Skin of body (tissue), 1 donor: ENCODE measurements at regions not wholly inside any gene's neighbourhood (a gene's known extent, or its start where the extent isn't known, plus 50 kb on each side); places are given as distances from the start of the nearest gene placed in this dataset.
A peak's percentile ranks its signal among the peaks of the same experiment; 100 is the strongest.
"Not testable (repeated sequence)": the region's sequence is repeated elsewhere in the genome, so short reads cannot be mapped to it uniquely, and the experiment has no call there.

Source experiments
- DNase-seq: peaks from one replicate; lab custom pipeline; 2025; lab: John Stamatoyannopoulos, UW

DNA sequence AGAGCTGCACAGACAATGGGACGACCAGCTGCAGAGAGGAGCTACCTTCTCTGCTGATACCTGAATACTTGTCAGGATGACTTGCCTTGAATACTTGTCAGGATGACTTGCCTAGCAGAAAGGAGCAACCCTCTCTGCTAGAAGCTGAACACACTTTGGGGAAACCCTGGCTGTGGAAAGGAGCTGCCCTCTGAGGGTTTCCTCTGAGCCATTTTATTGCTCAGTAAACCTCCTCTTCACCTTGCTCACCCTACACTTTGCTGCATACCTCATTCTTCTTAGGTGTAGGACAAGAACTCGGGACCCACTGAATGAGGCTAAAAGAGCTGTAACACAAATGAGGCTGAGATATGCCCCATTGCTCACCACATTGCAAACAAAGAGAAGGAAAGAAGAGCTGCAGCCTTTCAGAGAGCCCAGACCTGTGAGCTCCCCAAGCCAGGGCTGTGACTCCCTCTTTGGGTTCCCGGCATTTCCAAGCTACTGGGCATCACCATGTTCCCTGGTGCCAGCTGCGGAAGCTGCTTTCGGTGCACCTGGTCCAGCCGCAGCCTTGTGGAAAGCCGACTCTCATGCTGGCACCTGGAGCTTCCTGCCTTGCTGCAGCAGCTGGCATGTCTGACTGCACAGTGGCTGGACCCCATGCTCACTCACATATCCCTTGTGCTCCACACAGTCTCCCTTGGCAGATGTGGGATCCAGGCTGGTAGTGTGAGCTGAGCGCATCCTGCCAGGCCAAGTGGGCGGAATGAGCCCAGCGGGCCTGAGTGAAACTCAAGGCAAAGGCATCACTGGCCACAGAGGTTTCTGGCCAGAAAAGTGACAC, 106.7 kb upstream of the AHI1 start:
- no peak for DNase-seq

DNA sequence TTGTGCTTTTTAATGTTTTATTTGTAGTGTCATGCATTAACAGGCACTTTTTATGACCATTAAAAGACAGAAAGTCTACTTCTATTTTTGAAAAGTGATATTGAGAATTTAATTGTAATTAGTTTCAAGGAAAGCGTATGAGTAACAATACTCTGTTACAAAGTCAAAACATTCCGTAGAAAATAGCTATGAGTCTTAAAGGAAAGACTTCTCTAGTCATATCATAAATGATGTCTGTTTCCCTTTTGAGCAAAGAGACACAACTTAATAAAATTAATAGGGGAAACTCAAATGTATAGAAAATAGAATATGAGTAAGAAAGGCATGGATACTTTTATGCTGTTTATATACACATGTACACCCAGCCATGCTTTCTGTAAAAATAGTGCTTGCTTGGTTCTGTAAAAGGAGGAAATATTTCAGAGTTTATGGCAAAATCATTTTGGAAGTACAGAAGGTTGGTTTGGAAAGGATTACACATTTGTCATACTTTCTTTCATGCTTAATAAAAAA, 107.8 kb upstream of the AHI1 start:
- DNase-seq = no peak

DNA sequence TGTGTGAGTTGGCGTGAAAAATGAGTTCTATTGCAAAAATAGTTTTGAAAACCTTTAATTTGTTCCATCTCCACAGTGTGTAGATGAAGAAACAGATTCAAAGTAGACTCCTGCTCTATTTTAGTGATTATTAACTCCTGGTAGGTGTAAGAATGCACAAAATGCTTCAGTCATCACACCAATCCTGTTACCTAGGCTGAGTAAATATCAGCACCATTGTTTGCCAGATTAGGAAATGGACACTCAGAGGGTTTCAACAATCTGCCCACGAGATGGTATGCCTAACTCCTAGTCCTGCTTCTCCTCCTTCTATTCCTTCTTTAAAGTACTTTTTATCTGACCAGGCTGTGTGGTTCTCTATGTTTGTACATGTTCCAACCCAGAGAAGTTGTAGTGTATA, 108.9 kb upstream of the AHI1 start:
- no peak for DNase-seq

DNA sequence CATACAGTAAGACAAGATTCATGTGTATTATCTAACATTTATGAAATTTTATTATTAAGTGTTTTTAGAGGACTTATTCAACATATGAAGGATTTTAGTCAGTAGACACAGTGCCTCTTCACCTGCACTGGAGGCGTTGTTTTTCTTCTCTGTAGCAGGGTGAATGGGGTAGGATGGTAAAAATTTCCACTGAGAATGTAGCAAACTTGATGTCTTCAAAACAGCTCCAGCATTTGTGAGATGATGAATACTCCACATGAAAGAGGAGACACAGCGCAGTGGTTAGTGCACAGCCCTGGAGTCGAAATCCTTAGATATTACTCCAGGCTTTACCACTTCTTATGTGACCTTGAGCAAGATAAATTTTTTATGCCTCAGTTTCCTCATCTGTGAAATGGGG, 110.5 kb upstream of the AHI1 start:
- DNase-seq = no peak

DNA sequence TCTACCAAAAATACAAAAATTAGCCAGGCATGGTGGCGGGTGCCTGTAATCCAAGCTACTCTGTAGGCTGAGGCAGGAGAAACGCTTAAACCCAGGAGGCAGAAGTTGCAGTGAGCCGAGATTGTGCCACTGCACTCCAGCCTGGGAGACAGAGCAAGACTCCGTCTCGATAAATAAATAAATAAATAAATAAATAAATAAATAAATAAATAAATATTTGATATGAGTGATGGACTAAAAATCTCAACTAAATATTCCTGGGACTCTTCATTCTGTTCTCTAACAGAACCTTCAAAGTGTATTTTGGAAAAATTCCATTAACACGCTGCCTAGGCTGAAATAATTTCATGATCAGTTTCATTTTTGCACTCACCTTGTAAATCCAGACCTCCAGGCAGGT, 112.7 kb upstream of the AHI1 start:
- DNase-seq = not testable (repeated sequence)

DNA sequence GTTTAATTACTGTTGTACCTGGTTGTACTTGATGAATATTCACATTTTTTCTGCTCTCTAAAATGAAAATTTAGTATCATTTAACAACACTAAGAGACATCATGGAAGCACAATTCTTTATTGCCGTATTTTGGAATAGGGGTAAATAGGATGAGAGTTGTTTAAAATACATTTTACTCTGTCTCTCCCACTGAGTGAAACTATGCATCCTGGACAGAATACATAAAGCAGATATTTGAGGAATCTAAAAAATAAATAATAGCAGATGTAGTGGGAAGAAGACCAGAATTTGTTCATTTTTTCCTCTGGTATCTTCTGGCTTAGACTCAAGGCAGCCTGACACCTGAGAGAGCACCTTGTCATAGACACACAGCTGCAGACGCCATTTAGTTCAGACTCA, 119.1 kb upstream of the AHI1 start:
- no peak for DNase-seq

DNA sequence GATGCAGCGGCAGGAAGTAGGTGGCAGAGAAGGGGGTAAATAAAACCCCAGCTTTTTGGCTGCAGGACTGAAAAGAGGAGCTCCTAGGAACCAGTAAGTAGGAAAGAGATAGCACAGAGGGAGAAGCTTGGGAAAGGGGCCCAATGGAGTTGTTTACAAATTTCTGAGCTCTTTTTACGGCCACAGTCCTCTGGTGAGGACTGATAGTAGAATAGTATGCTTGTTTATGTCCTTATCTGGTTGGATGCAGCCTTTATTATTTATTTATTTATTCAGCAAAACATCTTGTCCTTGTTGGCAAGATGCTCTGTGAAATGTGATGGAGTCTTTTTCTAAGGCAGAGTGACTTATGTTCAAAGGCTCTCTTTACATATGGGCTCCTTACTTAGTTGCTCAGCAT, 119.7 kb upstream of the AHI1 start:
- DNase-seq = no peak

DNA sequence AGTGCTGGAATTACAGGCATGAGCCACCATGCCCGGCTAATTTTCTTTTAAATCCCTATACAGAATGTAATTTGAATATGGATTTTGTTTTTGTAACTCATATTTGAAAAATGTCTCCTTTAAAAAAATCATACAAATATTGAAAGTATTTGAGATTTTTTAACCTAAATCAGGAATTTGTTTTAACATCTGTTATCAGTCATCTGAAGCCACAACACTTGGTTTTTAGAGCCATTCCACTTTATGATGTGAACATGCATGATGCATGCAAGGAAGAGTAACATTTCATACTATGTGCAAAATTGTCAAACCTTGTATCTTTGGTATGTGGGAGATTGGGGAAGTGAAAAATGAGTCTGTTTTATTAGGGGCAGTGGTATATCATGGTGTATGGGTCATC, 124.5 kb upstream of the AHI1 start:
- no peak for DNase-seq

DNA sequence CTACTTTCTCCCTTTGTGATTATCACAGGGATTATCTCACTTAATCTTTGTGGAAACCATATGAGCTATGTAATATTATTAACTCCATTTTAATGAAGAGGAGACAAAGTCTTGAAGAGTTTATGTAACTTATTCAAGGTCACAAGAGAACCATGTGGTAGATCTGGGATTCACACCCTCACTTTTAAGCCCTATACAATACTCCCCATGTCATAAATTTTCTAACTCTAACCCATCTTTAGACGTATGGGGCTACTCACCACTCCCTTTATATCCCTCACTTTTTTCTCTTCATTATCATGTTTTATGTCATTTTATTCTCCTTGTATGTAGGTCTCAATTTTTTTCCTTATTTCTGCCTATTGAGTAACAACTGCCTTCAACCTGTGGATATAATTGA, 126.4 kb upstream of the AHI1 start:
- DNase-seq = no peak

DNA sequence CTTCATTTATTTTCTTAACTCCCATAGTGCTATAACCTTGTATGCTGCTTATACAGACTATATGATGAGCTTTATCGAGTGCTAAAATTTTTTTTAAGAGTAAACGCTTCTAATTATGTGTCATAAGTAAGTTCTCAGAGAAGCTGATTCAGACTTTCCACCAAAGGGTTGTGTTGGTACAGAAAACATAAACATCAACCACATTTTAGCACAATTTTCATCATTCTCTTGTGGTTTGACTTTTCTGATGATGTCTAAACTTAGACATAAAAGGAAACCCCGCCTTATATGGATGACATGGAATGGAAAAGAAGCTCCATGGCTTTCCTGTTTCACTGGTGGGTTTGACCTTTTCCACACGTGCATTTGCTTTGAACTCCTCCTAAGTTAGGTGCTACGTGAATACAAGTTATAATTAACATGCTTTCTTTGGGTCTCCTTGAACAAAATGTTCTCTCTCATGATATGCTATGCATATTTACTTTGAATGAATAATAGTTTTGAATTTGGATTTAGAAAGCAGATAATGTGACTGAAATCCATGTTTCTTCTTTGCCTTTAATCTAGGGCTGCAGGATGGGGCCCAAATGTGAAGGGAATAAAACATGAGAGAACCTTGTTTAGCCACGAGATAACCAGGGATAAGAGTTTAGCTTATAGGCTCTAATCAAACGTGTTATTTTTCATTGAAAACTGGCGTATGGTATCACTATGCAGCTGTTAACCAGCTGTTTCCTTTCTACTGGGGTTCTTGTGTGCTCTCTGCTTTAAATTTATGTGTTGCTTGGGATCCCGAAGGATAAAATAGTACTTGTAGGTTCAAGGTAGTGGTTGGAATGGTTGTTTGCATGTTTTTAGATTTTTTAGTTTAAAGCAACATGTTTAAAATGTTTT, 127.1 kb upstream of the AHI1 start:
- DNase-seq = peak; percentile 64

DNA sequence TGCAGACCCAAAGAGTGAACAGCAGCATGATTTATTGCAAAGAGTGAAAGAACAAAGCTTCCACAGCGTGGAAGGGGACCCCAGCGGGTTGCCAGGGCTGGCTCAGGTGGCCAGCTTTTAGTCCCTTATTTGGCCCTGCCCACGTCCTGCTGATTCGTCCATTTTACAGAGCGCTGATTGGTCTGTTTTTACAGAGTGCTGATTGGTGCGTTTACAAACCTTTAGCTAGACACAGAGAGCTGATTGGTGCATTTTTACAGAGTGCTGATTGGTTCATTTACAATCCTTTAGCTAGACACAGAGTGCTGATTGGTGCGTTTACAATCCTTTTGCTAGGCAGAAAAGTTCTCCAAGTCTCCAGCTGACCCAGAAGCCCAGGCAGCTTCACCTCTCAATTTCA, 128.5 kb upstream of the AHI1 start:
- not testable (repeated sequence) for DNase-seq

DNA sequence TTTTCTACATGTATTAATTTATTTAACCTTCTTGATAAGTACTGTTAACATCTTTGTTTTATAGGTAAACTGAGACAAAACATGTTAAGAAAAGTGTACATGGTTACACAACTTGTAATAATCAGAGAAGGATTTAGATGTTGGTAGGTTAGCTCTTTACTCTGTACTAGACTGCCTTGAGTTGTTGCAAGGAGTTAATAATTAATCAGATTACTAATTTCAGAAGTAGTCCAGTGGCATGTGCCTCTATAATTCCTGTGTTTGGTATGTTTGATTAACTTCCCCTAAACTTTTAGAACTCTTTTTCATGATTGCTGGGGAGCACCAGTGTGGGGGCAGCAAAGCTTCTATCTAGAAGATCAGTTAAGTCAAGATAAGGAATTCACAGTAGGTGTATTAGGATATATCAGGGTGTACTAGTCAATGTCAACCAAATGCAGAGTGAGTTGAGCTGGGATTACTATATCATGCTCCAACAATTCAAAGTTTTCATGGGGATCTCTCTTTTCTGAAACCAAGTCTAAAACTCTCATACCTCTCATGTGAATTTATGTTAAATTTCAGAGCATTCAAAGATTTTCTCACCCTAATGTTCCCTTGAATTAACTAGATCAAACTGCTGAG, 129.7 kb upstream of the AHI1 start:
- no peak for DNase-seq

DNA sequence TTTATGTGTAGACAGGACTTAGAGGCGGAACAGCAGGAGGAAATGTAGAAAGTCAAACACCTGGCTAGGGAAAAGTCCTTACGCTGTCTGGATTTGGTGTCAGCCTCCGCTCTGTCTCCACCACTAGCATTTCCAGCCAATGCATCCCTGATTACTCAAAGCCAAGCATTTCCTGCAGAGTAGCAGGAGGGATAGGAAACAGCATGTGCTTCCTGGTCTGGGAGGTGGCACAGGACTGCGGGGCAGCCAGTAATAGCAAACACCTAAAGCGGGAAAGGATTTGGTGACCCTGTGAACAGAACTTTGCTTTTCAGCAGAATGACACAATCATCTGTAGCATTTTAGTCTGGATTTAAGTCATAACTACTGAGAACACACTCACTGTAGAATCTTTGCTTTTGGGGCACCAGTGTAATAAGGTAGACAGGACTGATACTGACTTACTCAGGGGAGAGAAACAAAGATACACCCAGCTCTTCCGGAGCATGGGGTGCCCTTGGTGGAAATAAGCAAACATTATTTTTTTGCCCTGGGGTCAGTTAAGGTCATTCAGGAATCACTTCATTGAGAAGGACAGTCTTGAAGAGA, 133.3 kb upstream of the AHI1 start:
- DNase-seq = no peak

DNA sequence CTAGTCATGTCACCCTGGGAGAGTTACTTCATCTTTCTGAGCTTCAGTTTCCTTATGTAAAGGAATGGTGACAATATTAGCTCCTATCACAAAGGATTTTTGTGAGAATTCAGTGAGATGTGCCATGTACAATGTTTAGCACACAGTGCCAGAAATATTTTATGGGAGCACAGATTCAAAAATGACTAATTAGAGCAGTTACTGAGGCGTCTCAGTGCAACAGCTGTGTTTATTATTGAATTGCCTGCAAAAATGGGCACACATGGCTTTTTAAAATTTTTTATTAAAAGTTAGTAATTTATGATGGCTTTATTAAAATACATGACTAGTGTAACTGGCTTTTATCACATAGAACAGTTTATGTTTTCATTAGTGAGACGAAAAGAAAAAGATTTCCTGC, 134.3 kb upstream of the AHI1 start:
- DNase-seq = peak; percentile 12

DNA sequence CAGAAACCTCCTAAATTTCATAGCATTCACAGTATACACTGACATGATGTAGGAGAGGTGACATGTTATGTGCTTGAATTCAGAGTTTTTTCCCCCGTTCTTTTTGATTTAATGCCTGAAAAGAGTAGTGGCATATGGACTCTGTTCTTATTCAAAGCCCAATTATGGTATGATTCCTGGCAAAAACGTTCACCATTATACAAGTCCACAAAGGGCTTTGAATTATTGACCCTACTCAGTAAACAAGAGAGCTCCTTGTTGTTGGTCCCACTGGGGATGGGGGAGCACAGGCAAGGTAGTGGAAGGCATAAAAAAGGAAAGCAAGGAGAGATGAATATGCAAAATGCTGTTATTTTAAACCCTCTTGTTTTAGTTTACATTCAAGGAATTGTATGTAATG, 136.0 kb upstream of the AHI1 start:
- no peak for DNase-seq

DNA sequence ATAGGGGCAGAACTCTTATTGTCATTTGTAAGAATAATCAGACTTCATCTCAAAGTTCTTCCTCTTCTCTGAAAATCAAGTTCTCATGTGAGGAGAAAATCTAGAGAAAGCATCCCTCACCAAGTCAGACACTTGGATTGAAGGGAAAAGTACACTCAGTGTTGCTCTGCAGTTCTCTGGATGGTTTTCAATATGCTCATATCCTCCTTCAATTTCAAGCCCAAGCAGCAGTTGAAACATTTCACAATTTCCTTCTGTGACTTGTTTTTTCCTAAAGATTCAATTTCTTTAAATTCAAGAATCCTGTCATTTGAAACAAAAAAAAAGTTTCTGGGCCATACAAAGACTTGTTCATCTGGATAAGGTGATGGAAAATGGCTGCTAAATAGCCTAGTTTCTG, 140.2 kb upstream of the AHI1 start:
- no peak for DNase-seq

DNA sequence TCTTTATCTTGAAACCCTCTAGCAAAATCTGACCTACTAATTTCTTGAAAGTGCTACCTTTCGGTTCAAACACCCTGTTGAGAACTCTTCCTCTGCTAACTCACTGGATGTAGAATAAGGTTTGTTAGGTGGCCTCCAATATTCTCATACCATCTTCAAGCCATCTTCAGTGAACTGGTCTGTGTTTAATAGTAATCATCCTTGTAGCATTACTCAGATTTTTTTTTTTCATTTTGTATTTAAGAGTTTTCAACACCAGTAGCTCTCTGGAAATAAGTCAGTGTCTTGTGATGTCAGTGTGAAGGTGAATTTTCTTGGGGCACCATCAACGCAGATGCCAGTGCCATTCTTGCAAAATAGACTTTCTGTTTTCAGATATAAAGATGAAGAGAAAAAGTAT, 140.6 kb upstream of the AHI1 start:
- DNase-seq = no peak

DNA sequence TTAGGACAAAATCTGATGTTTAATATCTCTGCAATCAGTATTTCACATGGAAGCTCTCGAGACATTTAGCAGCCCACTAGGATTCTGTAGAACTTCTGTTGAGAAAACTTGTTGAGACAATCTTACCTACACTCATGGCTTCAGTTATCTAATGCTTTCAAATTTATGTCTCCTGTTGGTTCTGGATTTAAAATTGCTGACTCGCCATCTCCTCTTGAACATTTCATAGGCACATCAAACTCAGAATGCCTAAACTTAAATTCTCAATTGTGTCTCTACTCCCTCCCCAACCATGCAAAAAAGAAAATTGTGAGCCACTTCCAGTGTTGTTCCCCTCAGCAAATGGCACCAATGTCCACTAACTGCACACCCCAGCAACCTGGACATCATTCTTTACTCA, 142.5 kb upstream of the AHI1 start:
- DNase-seq = no peak

DNA sequence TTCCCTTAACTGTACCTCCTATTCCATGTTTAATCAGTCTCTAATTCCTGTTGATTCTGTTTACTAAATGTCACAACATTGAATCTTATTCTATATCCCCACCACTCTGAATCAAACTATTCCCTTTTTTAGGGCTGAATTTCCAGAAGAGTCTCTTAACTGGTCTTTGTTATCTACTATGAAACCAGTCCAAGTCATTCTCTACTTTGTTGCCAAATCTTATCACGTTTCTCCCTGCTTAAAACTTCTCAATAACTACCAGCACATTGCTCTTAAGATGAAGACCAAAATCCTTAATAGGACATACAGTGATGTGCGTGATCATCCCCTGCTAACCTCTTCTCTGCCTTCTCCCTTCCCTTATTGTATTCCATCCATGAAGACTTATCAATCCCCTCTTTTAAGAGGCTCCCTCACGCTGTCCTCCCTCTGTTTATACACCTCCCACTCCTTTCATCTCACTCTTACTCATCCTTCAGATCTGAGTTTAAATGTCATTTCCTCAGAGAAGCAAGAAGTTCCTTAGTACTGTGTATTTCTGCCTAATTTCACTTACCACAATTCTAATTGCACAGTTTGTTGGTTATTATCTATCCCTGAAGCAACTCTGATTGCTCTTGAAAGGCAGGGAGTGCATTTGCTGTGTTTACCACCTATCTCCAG, 143.0 kb upstream of the AHI1 start:
- no peak for DNase-seq

DNA sequence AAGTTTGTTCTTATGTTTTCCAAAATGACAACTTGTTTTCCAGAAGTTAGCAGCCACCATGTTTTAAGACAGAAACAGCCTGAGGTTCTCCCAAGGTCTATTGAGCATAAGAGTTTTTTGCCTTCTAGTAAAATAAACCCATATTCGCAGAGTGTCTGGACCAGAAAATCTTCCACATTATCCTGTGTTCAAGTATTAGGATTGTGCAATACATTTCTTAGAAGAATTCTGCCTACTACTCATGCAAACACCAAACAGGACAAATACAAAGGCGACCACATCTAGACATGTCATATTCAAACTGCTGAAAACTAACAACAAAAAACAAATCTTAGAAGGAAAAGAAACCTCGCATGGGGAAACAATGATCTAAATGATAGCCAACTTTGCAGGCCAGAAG, 145.4 kb upstream of the AHI1 start:
- DNase-seq = no peak

DNA sequence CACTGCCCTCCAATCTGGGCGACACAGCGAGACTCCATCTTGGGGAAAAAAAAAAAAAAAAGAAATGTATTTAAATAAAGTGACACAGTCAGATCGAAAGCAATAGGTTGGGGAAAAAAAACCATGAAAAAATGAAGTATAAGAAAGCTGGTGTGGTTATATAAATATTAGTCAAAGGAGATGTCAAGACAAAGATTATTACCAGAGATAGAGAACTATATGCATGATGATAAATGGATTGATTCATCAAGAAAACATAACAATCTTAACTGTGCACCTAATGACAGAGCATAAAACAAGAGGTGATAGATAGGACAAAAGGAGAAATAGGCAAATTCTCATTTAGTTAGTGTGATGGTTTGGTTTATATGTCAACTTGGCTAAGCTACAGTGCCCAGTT, 146.9 kb upstream of the AHI1 start:
- no peak for DNase-seq
